HepG2 (cell line): ENCODE measurements at regions not wholly inside any gene's neighbourhood (a gene's known extent, or its start where the extent isn't known, plus 50 kb on each side); places are given as distances from the start of the nearest gene placed in this dataset.

Source experiments
- ATAC-seq: fragments of 200-7000 bp; cut with Tn5 transposase; 3 replicates; pipeline ENCODE4 v1.9.1; 2020; ENCODE audit warnings: mild to moderate bottlenecking, moderate library complexity
- BruUV-seq: library from RNA; stranded (reverse); fragments of 400-500 nt; replicated peaks from 2 replicates; lab custom pipeline; 2021; lab: Mats Ljungman, UMichigan
- CTCF ChIA-PET: fragments of 300-600 bp; formaldehyde crosslinking; extraction: SDS; loops from one replicate; lab custom pipeline; 2021; ENCODE audit warnings: low total read pairs, inconsistent platforms, low intra/inter-chr PET ratio; lab: Yijun Ruan, JAX
- POLR2A ChIA-PET: fragments of 350-600 bp; sonication (Branson Sonifier 250); formaldehyde crosslinking; loops from one replicate; lab custom pipeline; 2020; ENCODE audit warnings: antibody characterized with exemption, inconsistent platforms; lab: Yijun Ruan, JAX
- DNase-seq: peaks from one replicate; pipeline ENCODE4 v3.0.0-alpha.2; 2015; ENCODE audit warnings: low spot score
- FAIRE-seq: peaks from 3 replicates; lab custom pipeline; 2011; peaks lifted over from hg19 to GRCh38; lab: Jason Lieb, UNC
- H2AFZ ChIP-seq: one replicate; pipeline ENCODE4 v1.6.1; 2011; ENCODE audit warnings: low read length, inconsistent platforms
- H3K27ac ChIP-seq: fragments of 300-600 bp; 3 replicates; pipeline ENCODE4 v1.8.0; 2011; ENCODE audit warnings: mixed run types, mild to moderate bottlenecking, mixed read lengths, low read length, inconsistent platforms; ENCODE audit not compliant: insufficient read depth; ENCODE audit errors: extremely low read length
- H3K27me3 ChIP-seq, 2 experiments: fragments of 200-600 bp in 1 of 2; 2 replicates in 1 of 2; 3 replicates in 1 of 2; pipeline versions ENCODE4 v1.6.0 to v1.8.0; 2011; ENCODE audit warnings: low read length in 2 of 2, mild to moderate bottlenecking in 2 of 2, moderate library complexity in 2 of 2, inconsistent platforms in 1 of 2; ENCODE audit not compliant: insufficient read depth in 2 of 2, control insufficient read depth in 1 of 2
- H3K36me3 ChIP-seq, 2 experiments: fragments of 200-600 bp in 1 of 2; replicated peaks in 1 of 2; 2 replicates in 1 of 2; 3 replicates in 1 of 2; pipeline versions ENCODE4 v1.5.1 to v1.8.0; 2011; ENCODE audit warnings: low read length in 2 of 2, inconsistent platforms in 1 of 2; ENCODE audit not compliant: insufficient read depth in 2 of 2, control insufficient read depth in 1 of 2
- H3K4me1 ChIP-seq: 2 replicates; pipeline ENCODE4 v1.5.1; 2012; ENCODE audit warnings: low read length, inconsistent platforms; ENCODE audit not compliant: insufficient read depth
- H3K4me2 ChIP-seq: 2 replicates; pipeline ENCODE4 v1.6.0; 2011; ENCODE audit warnings: low read depth, low read length, inconsistent platforms
- H3K4me3 ChIP-seq, 3 experiments: fragments of 200-600 bp in 1 of 3; sonication (generic), shearing (Covaris generic) in 1 of 3; replicated peaks in 1 of 3; 2 replicates each; pipeline ENCODE4 v1.5.1; 2011 to 2016; ENCODE audit warnings: low read length in 3 of 3, inconsistent platforms in 2 of 3, low read depth in 2 of 3, mild to moderate bottlenecking in 2 of 3, control low read depth in 1 of 3, mixed read lengths in 1 of 3; ENCODE audit not compliant: insufficient read depth in 1 of 3
- H3K79me2 ChIP-seq: one replicate; pipeline ENCODE4 v1.6.1; 2011; ENCODE audit warnings: low read length, inconsistent platforms; ENCODE audit not compliant: insufficient read depth
- H3K9ac ChIP-seq: 2 replicates; pipeline ENCODE4 v1.6.0; 2011; ENCODE audit warnings: mild to moderate bottlenecking, low read depth, low read length, inconsistent platforms; ENCODE audit not compliant: insufficient read depth
- H3K9me3 ChIP-seq: 2 replicates; pipeline ENCODE4 v1.5.1; 2012; ENCODE audit warnings: mild to moderate bottlenecking, low read length
- H4K20me1 ChIP-seq: 2 replicates; pipeline ENCODE4 v1.6.0; 2011; ENCODE audit warnings: inconsistent platforms, mild to moderate bottlenecking, low read length, moderate library complexity; ENCODE audit not compliant: insufficient read depth
- IRX3 ChIP-seq: sonication (generic); formaldehyde crosslinking; IDR thresholded peaks from 2 replicates; pipeline ENCODE4 v1.8.1; 2023; ENCODE audit warnings: mild to moderate bottlenecking, low read depth, missing genetic modification reagents, borderline replicate concordance
- KLF16 ChIP-seq, 2 experiments: sonication (generic) in 1 of 2; formaldehyde crosslinking in 1 of 2; IDR thresholded peaks; 2 replicates each; pipeline versions ENCODE4 v1.6.1 to v1.8.0; 2016 to 2023; ENCODE audit warnings: missing genetic modification reagents in 2 of 2, missing compliant biosample characterization in 1 of 2
- MAFF ChIP-seq: IDR thresholded peaks from 2 replicates; pipeline ENCODE4 v1.6.1; 2011; ENCODE audit warnings: low read depth, low read length, improper control_type of control experiment
- RCOR2 ChIP-seq: IDR thresholded peaks from 2 replicates; pipeline ENCODE4 v1.6.1; 2016; ENCODE audit warnings: missing biosample characterization, missing genetic modification reagents
- ZFP36 ChIP-seq: fragments of 150-350 bp; IDR thresholded peaks from 2 replicates; pipeline ENCODE4 v1.6.1; 2018; ENCODE audit warnings: borderline replicate concordance, low read length, low read depth; ENCODE audit not compliant: partially characterized antibody
- ZFP36L1 ChIP-seq: sonication (generic); formaldehyde crosslinking; IDR thresholded peaks from 2 replicates; pipeline ENCODE4 v1.8.0; 2022; ENCODE audit warnings: mild to moderate bottlenecking, missing genetic modification reagents, moderate library complexity
- ZNF124 ChIP-seq: sonication (generic); formaldehyde crosslinking; IDR thresholded peaks from 2 replicates; pipeline ENCODE4 v1.4.0; 2020; ENCODE audit warnings: missing genetic modification reagents
- ZNF256 ChIP-seq: sonication (generic); formaldehyde crosslinking; conservative IDR thresholded peaks from 2 replicates; pipeline ENCODE4 v1.4.0; 2020; ENCODE audit warnings: missing genetic modification reagents
- ZNF260 ChIP-seq: sonication (generic); formaldehyde crosslinking; IDR thresholded peaks from 2 replicates; pipeline ENCODE4 v1.4.0; 2020; ENCODE audit warnings: missing genetic modification reagents, low read depth, mild to moderate bottlenecking, borderline replicate concordance
- ZNF547 ChIP-seq: sonication (generic); formaldehyde crosslinking; IDR thresholded peaks from 2 replicates; pipeline ENCODE4 v1.5.1; 2020; ENCODE audit warnings: mild to moderate bottlenecking, missing genetic modification reagents
- ZSCAN22 ChIP-seq: sonication (generic); formaldehyde crosslinking; IDR thresholded peaks from 2 replicates; pipeline ENCODE4 v1.4.0; 2020; ENCODE audit warnings: mild to moderate bottlenecking, missing genetic modification reagents
- WGBS: methylation state at CpG from one replicate; pipeline ENCODE4 v1.1.6; 2017; ENCODE audit warnings: low lambda C conversion rate; 5-methylcytosine and 5-hydroxymethylcytosine counted together
- in situ Hi-C: cut with HindIII; loops from 2 replicates; pipeline ENCODE4 v1.10.0; 2017; ENCODE audit warnings: low pct_unique_long_range_greater_than_20kb; ENCODE audit not compliant: extremely low pct_ligation_motif_present
- intact Hi-C: fragments of 100-400 bp; cut with micrococcal nuclease; formaldehyde crosslinking; loops from one replicate; pipeline ENCODE4 v1.10.0; 2022; ENCODE audit not compliant: unreplicated experiment
- TF ChIP-seq, protein P1 (sequence below): sonication (generic); formaldehyde crosslinking; IDR thresholded peaks from 2 replicates; pipeline ENCODE4 v1.8.0; 2022; ENCODE audit warnings: missing genetic modification reagents, mild to moderate bottlenecking, borderline replicate concordance
- TF ChIP-seq, protein P2 (sequence below): sonication (generic); formaldehyde crosslinking; IDR thresholded peaks from 2 replicates; pipeline ENCODE4 v1.5.0; 2020; ENCODE audit warnings: mild to moderate bottlenecking, missing genetic modification reagents

DNA sequence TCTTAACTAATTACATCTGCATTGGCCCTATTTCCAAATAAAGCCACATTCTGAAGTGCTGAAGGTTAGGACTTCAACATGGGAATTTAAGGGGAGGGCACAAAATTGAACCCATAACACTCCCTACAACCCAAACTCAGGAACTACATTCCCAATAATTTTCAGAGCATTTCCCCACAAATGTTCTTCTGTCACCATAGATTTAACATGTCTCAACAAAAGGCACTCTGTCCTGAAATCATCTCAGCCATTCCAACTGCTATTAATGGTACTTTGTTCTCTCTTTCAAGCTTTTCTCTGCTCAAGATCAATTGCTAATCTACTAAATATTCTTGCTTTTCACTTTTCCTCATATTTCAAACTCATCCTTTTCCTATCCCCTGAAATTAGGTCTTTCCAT, 74.0 kb upstream of the SOX1 start:
- no peak overlapping the region for H2AFZ ChIP-seq
- intact Hi-C loops: no loop called here
- ATAC-seq (no peak), DNase-seq (no peak), FAIRE-seq (no peak)
- no peak overlapping the region for H3K9ac ChIP-seq
- H3K79me2 ChIP-seq: no peaks in the 10 kb centered on the region
- no peaks in the 10 kb centered on the region for H4K20me1 ChIP-seq
- H3K4me1 ChIP-seq: no peaks in the 10 kb centered on the region
- in situ Hi-C loops: no loop called here
- BruUV-seq: no TSS peak
- CTCF ChIA-PET: no interaction called here
- no peak for TF ChIP-seq ZFP36L1 (CRISPR knock-in tag)
- no peak for TF ChIP-seq ZNF547 (CRISPR knock-in tag)
- TF ChIP-seq ZSCAN22 (CRISPR knock-in tag): no peak
- TF ChIP-seq ZFP36: no peak
- TF ChIP-seq ZNF256 (CRISPR knock-in tag): no peak
- no peak for TF ChIP-seq ZNF260 (CRISPR knock-in tag)
- no peak for TF ChIP-seq RCOR2
- no peak for TF ChIP-seq IRX3 (CRISPR knock-in tag)
- no peak for TF ChIP-seq KLF16 (CRISPR knock-in tag; IDR thresholded peaks at IDR 0.05)
- no peak for TF ChIP-seq ZNF124 (CRISPR knock-in tag)
- TF ChIP-seq MAFF: no peak
- H3K36me3 ChIP-seq: no peaks in the 10 kb centered on the region
- no peak overlapping the region for H3K4me2 ChIP-seq
- no peak overlapping the region for H3K4me3 ChIP-seq
- H3K9me3 ChIP-seq: peaks cover 40% of the 10 kb centered on the region
- POLR2A ChIA-PET: no interaction called here
- H3K27ac ChIP-seq: no peak overlapping the region
- H3K27me3 ChIP-seq: peaks cover 0 to 2% of the 10 kb centered on the region in 2 experiments; a peak in 1 of 5 replicates

DNA sequence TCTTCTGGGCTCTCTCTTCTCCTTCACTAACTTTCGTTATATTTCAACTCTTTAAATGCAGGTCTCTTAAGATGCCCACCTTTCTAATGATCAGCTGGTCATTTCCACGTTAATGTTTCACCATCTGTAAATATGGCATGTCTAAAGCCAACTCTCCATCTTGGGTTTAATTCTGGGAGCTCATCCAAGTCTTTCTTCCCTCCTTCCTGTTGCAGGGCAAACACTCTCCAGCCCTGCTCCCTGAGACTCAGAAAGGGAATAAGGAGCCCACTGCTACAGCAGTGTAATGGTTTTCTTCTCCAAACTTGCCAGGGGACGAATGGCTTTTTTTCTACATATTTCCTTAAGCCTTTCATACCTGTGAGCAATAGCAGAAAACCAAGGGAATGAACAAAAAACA, 73.3 kb upstream of the SOX1 start:
- Histone ChIP-seq H3K79me2 (no peaks in the 10 kb centered on the region), H3K9me3 (peaks cover 33% of the 10 kb centered on the region), H3K4me3 (no peak overlapping the region), H3K27ac (no peak overlapping the region), H3K36me3 (no peaks in the 10 kb centered on the region), H3K27me3 (peaks cover 0 to 10% of the 10 kb centered on the region in 2 experiments; a peak in 1 of 5 replicates), H3K4me2 (no peak overlapping the region), H3K9ac (no peak overlapping the region), H3K4me1 (no peaks in the 10 kb centered on the region), H2AFZ (no peak overlapping the region), H4K20me1 (no peaks in the 10 kb centered on the region)
- ATAC-seq (no peak), FAIRE-seq (no peak), DNase-seq (no peak)
- WGBS: 2% methylated on average over 3 of the region's 3 CpGs
- ChIA-PET POLR2A (no interaction called here), CTCF (no interaction called here)
- in situ Hi-C loops: no loop called here
- BruUV-seq: no TSS peak
- intact Hi-C loops: no loop called here
- TF ChIP-seq, protein P1, sequence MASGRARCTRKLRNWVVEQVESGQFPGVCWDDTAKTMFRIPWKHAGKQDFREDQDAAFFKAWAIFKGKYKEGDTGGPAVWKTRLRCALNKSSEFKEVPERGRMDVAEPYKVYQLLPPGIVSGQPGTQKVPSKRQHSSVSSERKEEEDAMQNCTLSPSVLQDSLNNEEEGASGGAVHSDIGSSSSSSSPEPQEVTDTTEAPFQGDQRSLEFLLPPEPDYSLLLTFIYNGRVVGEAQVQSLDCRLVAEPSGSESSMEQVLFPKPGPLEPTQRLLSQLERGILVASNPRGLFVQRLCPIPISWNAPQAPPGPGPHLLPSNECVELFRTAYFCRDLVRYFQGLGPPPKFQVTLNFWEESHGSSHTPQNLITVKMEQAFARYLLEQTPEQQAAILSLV: no peak
- TF ChIP-seq, protein P2, sequence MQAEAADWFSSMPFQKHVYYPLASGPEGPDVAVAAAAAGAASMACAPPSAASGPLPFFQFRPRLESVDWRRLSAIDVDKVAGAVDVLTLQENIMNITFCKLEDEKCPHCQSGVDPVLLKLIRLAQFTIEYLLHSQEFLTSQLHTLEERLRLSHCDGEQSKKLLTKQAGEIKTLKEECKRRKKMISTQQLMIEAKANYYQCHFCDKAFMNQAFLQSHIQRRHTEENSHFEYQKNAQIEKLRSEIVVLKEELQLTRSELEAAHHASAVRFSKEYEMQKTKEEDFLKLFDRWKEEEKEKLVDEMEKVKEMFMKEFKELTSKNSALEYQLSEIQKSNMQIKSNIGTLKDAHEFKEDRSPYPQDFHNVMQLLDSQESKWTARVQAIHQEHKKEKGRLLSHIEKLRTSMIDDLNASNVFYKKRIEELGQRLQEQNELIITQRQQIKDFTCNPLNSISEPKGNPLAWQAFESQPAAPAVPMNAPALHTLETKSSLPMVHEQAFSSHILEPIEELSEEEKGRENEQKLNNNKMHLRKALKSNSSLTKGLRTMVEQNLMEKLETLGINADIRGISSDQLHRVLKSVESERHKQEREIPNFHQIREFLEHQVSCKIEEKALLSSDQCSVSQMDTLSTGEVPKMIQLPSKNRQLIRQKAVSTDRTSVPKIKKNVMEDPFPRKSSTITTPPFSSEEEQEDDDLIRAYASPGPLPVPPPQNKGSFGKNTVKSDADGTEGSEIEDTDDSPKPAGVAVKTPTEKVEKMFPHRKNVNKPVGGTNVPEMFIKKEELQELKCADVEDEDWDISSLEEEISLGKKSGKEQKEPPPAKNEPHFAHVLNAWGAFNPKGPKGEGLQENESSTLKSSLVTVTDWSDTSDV (CRISPR knock-in tag): no peak
